Tibial nerve (tissue), 4 donors: ENCODE measurements at regions not wholly inside any gene's neighbourhood (a gene's known extent, or its start where the extent isn't known, plus 50 kb on each side); places are given as distances from the start of the nearest gene placed in this dataset.

Experiments
- DNase-seq, 2 donors: peaks; one replicate each; pipeline ENCODE4 v3.0.0-alpha.2; 2019; ENCODE audit warnings: low spot score in 2 of 2
- H3K27ac ChIP-seq, 4 donors: fragments of 200-600 bp; sonication (generic) in 3 of 4; one replicate each; pipeline ENCODE4 v1.5.1; 2017 to 2019; ENCODE audit warnings: mild to moderate bottlenecking in 1 of 4
- H3K27me3 ChIP-seq, 2 donors: fragments of 200-600 bp; sonication (generic) in 1 of 2; one replicate each; pipeline versions ENCODE4 v1.5.1 to v1.6.0; 2017 to 2019
- H3K36me3 ChIP-seq, 3 donors: fragments of 200-600 bp; sonication (generic); one replicate each; pipeline ENCODE4 v1.5.1; 2018 to 2019
- H3K4me1 ChIP-seq, 4 donors: fragments of 200-600 bp; sonication (generic) in 3 of 4; one replicate each; pipeline ENCODE4 v1.5.1; 2017 to 2019
- H3K4me3 ChIP-seq, 4 donors: fragments of 200-600 bp; sonication (generic) in 3 of 4; one replicate each; pipeline ENCODE4 v1.5.1; 2017 to 2019; ENCODE audit warnings: mild to moderate bottlenecking in 1 of 4, moderate library complexity in 1 of 4
- H3K9me3 ChIP-seq, 4 donors: fragments of 200-600 bp; sonication (generic) in 3 of 4; one replicate each; pipeline ENCODE4 v1.5.1; 2017 to 2019
- EP300 ChIP-seq, 2 donors: sonication (generic); formaldehyde crosslinking; IDR thresholded peaks; one replicate each; pipeline ENCODE4 v1.6.1; 2017; ENCODE audit warnings: antibody characterized with exemption in 2 of 2, mild to moderate bottlenecking in 1 of 2
- POLR2A ChIP-seq, 2 donors: fragments of 450-650 bp; IDR thresholded peaks; one replicate each; pipeline ENCODE4 v1.6.1; 2017; ENCODE audit warnings: antibody characterized with exemption in 2 of 2, mild to moderate bottlenecking in 2 of 2, moderate library complexity in 2 of 2
- WGBS, 2 donors: methylation state at CpG; one replicate each; pipeline ENCODE4 v1.1.5; 2018; 5-methylcytosine and 5-hydroxymethylcytosine counted together
- TF ChIP-seq, protein P1 (sequence below), 5 experiments: fragments of 200-600 bp in 3 of 5; fragments of 450-650 bp in 2 of 5; sonication (generic) in 3 of 5; IDR thresholded peaks; one replicate each; pipeline ENCODE4 v1.5.1; 2016 to 2019; ENCODE audit warnings: antibody characterized with exemption in 5 of 5, mild to moderate bottlenecking in 3 of 5, moderate library complexity in 2 of 5

DNA sequence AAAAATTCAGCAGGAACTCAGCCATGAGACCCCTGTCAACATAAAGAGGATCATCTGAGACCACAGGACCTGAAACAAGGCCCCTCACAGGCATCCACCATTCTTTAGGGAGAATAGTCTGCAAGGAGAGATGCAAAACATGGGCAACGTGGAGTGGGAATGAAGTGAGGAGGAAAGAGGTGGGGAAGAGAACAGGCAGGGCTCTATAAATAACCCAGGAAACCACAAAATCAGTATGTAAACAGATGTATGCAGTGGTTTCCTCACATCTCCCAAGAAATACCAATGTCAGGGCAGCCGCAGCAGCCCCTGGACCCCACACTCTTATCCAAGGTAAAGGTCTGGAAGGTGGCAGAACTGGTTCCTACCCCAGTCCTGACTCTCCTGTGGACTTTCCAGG is 168.5 kb downstream of the EN1 start:
- TF ChIP-seq, protein P1, sequence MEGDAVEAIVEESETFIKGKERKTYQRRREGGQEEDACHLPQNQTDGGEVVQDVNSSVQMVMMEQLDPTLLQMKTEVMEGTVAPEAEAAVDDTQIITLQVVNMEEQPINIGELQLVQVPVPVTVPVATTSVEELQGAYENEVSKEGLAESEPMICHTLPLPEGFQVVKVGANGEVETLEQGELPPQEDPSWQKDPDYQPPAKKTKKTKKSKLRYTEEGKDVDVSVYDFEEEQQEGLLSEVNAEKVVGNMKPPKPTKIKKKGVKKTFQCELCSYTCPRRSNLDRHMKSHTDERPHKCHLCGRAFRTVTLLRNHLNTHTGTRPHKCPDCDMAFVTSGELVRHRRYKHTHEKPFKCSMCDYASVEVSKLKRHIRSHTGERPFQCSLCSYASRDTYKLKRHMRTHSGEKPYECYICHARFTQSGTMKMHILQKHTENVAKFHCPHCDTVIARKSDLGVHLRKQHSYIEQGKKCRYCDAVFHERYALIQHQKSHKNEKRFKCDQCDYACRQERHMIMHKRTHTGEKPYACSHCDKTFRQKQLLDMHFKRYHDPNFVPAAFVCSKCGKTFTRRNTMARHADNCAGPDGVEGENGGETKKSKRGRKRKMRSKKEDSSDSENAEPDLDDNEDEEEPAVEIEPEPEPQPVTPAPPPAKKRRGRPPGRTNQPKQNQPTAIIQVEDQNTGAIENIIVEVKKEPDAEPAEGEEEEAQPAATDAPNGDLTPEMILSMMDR (IDR thresholded peaks at IDR 0.05), result no peak
- WGBS, 2 donors, result 46 to 58% methylated on average over 2 of the region's 2 CpGs
- H3K4me3 ChIP-seq, result no peak overlapping the region
- no peak overlapping the region for H3K27ac ChIP-seq
- H3K9me3 ChIP-seq, result no peaks in the 10 kb centered on the region
- H3K27me3 ChIP-seq, result no peaks in the 10 kb centered on the region
- H3K4me1 ChIP-seq, result no peaks in the 10 kb centered on the region
- no peaks in the 10 kb centered on the region for H3K36me3 ChIP-seq
- no peak for DNase-seq

DNA sequence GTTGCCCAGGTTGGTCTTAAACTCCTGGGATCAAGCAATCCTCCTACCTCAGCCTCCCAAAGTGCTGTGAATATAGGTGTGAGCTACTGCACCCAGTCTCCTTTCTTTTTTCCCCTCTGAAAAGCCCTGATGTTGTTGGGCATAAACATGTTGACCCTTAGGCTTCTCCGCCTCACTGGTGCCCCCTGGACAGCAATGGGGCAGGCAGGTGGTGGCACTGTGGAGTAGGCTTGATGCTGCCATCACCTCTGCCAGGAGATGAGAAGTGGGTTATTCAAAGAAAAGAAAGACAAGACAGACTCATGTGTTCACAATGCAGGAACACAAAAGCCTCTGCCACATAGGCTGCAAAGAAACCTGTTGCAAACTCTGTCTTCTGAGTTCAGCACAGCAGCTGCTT is 169.9 kb downstream of the EN1 start:
- Histone ChIP-seq H3K27me3 (no peaks in the 10 kb centered on the region), H3K9me3 (no peaks in the 10 kb centered on the region), H3K27ac (no peak overlapping the region), H3K36me3 (no peaks in the 10 kb centered on the region), H3K4me3 (no peak overlapping the region), H3K4me1 (no peaks in the 10 kb centered on the region)
- TF ChIP-seq POLR2A (IDR thresholded peaks at IDR 0.05), result no peak
- no peak for TF ChIP-seq EP300 (IDR thresholded peaks at IDR 0.05)
- TF ChIP-seq, protein P1 (IDR thresholded peaks at IDR 0.05), result no peak
- 60 to 82% methylated on average over 1 of the region's 1 CpG for WGBS, 2 donors
- DNase-seq, result no peak

DNA sequence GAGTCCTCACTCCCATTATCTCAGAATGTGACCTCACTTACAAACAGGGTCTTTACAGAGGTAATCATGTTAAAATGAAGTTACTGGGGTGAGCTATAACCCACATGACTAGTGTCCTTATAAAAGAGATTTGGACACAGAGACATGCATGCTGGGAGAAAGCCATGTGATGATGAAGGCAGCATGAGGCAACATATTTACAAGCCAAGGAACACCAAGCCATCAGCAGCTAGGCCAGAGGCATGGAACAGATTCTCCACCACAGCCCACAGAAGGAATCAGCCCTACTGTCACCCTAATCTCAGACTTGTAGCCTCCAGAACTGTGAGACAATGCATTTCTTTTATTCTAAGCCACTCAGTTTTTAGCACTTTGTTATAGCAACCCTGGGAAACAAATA is 171.9 kb downstream of the EN1 start:
- no peaks in the 10 kb centered on the region for H3K9me3 ChIP-seq
- H3K27ac ChIP-seq, result no peak overlapping the region
- TF ChIP-seq, protein P1 (IDR thresholded peaks at IDR 0.05), result no peak
- peak in 1 of 2 donors; percentile 23 for TF ChIP-seq EP300 (IDR thresholded peaks at IDR 0.05)
- TF ChIP-seq POLR2A (IDR thresholded peaks at IDR 0.05), result no peak
- peaks cover 0 to 17% (median 9%) of the 10 kb centered on the region in 4 donors for H3K4me1 ChIP-seq
- peak in 1 of 2 donors; percentile 39 for DNase-seq
- no peaks in the 10 kb centered on the region for H3K27me3 ChIP-seq
- no peak overlapping the region for H3K4me3 ChIP-seq
- no peaks in the 10 kb centered on the region for H3K36me3 ChIP-seq

DNA sequence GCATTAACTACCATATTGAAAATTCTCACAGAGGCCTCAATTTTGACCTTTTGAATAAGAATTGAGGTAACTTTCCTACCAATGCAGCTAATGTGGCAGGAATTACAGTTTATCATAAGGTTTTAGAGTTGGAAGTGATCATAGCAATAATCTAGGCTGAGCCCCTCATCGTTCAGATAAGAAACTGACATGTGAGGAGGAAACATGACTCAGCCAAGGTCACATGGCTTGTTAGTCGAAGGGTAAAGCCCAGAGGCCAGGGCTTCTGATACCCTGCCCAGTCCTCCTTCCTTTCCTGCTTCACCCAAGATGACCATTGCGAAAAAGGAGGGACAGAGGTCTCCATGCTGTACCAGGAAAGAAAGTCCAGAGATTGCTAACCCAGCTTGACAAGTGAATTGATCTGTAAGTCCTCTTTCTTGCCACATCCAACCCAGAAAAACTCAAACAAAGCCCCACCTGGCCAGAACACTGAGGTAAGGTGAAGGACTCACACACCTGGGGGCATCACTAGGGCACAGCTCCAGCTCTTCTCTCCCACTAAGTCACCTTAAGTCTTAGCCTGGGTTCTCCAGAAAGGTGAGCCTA is 174.8 kb downstream of the EN1 start:
- H3K27ac ChIP-seq, result no peak overlapping the region
- WGBS, 2 donors, result 75 to 87% methylated on average over 3 of the region's 3 CpGs
- H3K4me1 ChIP-seq, result peaks cover 0 to 44% (median 18%) of the 10 kb centered on the region in 4 donors
- H3K36me3 ChIP-seq, result no peaks in the 10 kb centered on the region
- H3K4me3 ChIP-seq, result no peak overlapping the region
- TF ChIP-seq POLR2A (IDR thresholded peaks at IDR 0.05) (no peak), EP300 (IDR thresholded peaks at IDR 0.05) (no peak)
- TF ChIP-seq, protein P1 (IDR thresholded peaks at IDR 0.05), result no peak
- H3K27me3 ChIP-seq, result no peaks in the 10 kb centered on the region
- no peaks in the 10 kb centered on the region for H3K9me3 ChIP-seq
- no peak for DNase-seq

DNA sequence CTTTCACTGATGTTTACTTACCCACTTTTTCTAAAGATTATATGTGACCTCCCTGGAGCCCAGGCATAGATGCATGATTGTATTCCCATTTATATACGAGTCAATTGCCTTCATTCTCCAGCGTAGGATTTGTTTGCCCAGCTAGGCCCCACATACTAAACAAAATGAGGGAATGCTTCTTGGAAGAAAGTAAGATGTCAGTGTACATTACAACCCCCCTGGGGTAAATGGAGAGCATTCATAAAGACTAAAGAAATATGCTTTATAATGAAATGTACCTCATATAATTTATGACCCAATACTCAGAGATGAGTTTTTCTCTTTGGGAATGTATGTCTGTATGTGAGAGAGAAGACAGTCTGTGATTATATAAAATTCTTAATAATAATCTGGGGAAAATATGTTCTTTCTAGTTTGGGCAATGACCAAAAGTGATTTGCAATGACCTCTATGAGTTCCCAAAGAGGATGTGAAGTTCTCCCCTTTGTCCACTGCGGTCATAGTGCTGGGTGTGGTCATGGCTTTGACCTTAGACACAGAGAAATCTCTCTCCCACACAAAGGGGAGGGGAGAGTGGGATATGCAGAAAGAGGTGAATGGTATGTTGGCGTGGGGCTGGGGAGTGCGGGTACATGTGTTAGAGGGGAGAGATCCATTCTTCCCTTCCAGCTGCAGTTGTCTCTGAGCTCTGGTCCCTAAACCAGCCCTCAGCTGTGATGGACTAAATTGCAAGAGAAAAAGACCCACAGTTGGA is 175.6 kb downstream of the EN1 start:
- H3K4me1 ChIP-seq, result peaks cover 0 to 44% (median 18%) of the 10 kb centered on the region in 4 donors
- no peaks in the 10 kb centered on the region for H3K9me3 ChIP-seq
- DNase-seq, result no peak
- WGBS, 2 donors, result 62 to 64% methylated on average over 5 of the region's 5 CpGs
- H3K27me3 ChIP-seq, result no peaks in the 10 kb centered on the region
- H3K4me3 ChIP-seq, result no peak overlapping the region
- no peak overlapping the region for H3K27ac ChIP-seq
- TF ChIP-seq EP300 (IDR thresholded peaks at IDR 0.05) (no peak), POLR2A (IDR thresholded peaks at IDR 0.05) (no peak)
- TF ChIP-seq, protein P1 (IDR thresholded peaks at IDR 0.05), result no peak
- no peaks in the 10 kb centered on the region for H3K36me3 ChIP-seq
